HS-27A (cell line): ENCODE measurements at regions not wholly inside any gene's neighbourhood (a gene's known extent, or its start where the extent isn't known, plus 50 kb on each side); places are given as distances from the start of the nearest gene placed in this dataset.
"Not testable (repeated sequence)": the region's sequence is repeated elsewhere in the genome, so short reads cannot be mapped to it uniquely, and the experiment has no call there.

ENCODE experiments used
- DNase-seq: peaks from one replicate; pipeline ENCODE4 v3.0.0-alpha.2; 2012; ENCODE audit warnings: low read depth, missing footprints

DNA sequence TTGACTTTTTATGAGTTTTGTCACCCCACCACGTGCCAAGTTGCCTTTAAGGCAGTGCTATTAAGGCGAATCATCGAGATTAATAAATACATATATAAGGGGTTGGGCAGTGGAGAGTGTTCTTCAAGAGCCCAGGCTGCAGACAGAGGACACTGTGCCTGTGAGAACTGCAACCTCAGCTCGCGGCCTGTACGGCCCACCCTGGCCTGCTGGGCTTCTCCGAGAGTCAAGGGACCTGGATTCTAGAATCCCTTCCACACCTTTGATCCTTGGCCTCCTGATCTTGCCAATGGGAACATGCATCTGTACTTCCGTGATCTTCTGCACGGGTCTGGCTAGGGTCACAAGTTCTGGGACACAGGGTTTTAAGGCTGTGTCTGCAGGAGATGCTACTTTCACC lies 54.5 kb downstream of the IRX5 start:
- DNase-seq = no peak

DNA sequence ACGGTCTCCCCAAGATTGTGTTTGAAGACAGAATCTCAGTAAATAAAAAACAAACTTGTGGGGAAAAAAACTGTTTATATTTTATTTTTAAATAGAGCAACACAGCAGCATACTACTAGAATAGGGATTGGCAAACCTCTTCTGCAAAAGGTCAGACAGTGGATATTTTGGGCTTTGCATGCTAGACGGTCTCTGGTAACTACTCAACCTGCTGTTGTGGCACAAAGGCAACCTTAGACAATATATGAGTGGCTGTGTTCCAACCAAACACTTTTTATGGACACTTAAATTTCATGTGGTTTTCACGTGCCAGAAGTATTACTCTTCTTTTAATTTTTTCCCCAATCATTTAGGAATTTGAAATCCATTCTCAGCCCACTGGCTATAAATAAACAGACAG lies 55.0 kb downstream of the IRX5 start:
- no peak for DNase-seq

DNA sequence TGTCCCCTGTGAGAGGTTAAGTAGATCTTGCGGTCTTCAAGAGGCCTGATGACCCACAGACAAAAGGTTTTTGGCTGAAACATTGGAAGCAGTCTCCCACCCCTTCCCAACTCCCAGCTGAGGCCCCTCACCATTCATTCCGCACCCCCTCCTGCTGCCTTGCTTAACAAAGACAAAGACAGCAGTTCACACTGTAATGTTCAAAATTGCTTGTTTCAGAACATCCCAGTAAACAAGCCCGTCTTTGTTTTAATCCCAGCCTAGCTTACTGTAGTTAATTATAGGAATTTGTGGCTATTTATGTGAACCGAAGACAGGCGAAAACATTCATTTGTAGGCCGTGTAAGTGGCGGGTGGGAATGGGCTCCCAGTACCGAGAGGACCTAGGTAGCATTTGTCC lies 55.7 kb downstream of the IRX5 start:
- DNase-seq = no peak

DNA sequence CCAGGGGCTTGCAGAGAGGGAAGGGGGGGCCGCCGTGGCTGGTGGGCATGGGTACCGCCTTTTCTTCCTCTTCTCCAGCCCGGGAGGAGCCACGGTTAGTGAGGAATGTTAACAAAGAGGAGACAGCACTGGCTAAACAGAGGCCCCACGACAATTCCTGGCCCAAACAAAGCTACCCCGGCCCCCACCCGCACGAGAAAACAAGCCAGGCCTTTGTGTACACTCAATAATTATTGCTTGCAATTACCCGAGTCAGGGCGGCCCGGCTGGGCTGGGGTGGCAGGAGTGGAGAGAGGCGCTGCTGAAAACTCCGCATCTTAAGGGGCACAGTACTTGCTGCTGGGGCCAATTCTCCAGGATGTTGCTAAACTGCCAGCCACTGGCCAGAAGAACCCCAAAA lies 56.4 kb downstream of the IRX5 start:
- no peak for DNase-seq

DNA sequence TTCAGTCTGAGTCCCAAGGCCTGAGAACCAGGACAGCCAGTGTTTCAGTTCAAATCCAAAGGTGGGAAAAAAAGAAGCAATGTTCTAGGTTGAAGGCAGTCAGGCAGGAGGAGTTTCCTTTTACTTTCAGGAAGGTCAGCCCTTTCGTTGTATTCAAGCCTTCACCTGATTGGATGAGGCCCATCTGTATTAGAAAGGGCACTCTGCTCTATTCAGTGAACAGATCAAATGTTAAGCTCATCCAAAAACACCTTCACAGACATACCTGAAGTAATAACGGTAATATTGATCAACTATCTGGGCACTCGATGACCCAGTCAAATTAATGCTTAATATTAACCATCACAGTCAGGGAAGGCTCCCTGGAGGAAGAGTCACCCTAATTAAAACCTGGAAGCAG lies 60.9 kb downstream of the IRX5 start:
- no peak for DNase-seq

DNA sequence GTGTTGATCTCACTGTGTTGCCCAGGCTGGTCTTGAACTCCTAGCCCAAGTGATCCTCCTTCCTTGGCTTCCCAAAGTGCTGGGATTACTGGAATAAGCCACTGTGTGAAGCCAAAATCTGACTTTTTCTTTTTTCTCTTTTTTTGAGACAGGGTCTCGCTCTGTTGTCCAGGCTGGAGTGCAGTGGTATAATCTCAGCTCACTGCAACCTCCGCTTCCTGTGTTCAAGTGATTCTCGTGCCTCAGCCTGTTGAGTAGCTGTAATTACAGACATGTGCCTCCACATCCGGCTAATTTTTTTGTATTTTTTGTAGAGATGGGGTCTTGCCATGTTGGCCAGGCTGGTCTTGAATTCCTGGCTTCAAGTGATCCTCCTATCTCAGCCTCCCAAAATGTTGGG lies 61.3 kb downstream of the IRX5 start:
- not testable (repeated sequence) for DNase-seq

DNA sequence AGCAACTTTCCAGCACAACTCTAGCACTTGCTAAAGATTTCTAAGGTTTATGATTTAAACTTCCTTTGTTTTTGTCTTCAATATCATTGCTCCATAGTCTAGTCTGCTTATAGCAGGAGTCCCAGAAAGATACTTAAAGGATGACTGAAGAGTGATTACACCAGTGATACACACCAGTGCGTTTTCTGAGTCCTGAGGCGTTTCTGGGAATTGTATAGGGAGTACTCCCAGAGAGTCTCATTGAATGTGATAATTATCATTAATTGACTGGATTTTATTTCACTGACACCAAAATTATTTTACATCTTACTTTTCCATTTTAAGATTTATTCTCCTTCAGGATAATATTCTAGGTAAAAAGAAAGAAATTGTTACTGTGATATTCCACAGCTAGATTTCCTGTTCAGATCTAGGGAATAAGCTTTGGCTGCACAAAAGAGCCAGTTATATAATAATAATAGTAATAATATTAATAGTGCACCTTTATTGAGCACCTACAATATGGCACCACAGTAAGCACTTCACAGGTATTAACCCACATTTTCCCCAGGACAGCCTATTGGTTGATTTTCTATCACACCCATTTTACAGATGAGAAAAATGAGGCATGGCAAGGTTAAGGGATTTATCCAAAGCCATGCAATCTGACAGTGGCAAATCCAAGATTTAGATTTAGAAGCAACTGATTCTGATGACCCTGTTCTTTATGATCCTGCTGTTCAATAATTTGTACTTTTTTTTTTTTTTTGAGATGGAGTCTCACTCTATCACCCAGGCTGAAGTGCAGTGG lies 62.6 kb downstream of the IRX5 start:
- DNase-seq = no peak

DNA sequence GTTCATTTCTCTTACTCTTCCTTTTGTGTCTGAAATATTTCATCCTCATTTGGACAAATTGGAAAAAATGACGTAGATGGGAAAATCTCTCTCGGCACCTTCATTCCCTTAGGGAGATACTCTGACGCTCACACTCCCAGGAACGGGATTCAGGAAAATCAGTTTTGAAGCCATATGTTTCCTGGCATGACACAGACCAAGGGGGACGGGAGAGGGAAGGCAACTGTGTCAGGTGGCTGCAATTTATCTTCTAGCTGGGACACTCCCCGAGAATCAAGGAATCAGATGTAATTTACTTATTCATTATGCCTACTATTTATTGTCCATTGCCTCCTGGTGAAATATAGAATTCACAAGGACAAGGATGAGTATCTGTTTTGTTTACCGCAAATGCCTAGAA lies 65.5 kb downstream of the IRX5 start:
- DNase-seq = no peak

DNA sequence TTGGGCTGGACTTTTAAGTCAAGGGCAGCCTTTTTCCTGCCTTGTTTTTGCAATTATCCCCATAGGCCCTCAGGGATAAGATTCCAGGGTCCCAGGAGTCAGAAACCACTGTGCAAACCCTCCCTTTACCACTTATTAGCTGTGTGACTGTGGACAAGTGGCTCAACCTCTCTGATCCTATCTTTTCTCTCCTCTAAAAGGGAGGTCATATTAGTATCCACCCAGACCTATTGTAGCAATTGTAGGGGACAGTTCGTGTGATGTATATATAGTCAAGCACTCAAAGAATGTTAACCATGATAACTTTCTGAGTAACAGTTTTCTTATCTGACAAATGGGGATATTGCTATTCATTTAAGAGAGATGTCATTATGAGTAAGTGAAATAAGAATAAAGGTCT lies 68.2 kb downstream of the IRX5 start:
- no peak for DNase-seq

DNA sequence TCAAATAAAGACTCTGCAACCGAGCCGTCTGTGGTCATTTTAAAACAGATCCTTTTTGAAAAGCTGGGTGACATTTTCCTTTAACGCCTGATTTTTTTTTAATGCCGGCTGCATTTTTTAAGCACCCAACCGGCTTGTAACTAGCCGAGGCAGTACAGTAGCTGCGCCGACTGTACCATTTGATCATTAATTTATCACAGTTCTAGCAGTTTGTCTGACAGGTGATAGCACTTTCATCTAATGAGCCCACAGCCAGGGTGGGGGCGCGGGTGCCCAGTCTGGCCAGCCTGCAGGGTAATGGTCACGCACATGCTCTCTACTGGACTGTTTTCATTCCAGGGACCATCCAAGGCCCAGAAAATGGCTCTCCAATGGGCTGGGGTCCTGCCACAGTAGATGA lies 68.8 kb downstream of the IRX5 start:
- no peak for DNase-seq

DNA sequence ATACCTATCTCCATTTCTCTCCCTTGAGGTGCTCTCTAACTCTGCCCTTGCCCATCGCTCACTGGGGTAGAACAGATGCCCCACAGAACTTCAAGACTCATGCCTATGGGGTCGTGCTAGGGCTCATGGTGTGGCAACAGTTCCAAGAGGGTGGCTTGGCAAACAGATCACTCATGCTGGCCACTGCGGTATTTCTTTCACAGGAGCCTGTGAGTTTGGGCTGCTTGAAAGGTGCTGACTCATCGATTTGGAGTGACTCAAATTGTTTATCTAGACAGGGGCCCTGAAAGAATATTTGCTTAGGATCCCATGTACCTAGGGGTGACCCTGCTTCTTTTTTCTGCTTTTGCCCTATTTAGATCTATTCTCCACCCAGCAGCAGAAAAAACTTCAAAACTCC lies 69.9 kb downstream of the IRX5 start:
- DNase-seq = no peak

DNA sequence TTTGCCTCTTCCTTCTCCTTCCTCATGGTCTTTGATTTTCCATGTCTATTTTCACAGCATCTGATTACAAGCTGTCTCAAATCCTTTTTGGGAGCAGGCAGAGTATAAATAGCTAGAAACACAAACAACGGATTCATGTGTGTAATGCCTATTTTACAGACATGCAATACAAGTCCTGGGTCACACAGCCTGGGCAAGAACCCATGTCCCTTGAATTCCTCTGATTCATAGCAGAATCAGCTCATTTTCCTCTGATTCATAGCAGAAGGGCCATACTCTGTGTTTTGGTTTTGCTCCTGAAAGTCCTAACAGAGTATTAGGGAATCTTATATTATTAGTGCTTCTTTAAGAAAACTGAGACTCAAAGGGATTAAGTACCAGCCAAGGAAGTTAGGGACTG lies 71.3 kb downstream of the IRX5 start:
- DNase-seq = no peak

DNA sequence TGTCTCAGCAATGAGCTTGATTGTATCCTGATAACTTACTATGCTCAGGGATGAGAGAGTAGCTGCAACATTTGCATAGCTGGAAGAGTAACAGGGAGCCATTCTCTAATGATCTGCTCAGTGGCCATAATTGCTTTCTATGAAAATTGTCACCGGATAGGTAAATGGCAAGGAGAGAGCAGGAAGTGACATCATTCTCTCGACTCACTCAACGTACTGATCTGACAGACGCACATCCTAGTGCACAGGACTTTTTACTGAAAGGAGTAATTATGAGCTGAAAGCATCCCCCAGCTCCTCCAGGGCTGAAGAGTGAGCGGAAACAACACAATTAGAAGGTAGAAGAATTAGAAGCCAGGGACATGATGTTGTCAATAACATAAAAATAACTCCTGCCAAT lies 71.8 kb downstream of the IRX5 start:
- no peak for DNase-seq

DNA sequence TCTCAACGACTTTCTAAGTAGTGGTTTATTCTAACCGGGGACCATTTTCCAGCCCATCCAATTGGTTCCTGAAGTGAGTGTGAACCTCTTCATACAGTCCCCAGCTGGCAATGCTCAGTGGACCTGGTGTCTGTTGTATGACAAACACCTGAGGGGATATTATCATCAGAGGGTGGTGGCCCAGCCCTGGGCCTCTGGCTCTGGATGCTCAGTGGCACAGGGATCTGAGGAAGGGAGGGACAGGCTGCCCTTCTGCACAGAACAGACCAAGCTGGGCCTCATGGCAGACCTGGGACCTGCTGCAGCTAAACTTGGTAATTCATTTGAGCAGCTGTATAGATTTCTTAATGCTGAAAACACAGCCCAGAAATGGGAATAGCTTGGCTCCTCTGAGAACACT lies 72.6 kb downstream of the IRX5 start:
- DNase-seq = no peak

DNA sequence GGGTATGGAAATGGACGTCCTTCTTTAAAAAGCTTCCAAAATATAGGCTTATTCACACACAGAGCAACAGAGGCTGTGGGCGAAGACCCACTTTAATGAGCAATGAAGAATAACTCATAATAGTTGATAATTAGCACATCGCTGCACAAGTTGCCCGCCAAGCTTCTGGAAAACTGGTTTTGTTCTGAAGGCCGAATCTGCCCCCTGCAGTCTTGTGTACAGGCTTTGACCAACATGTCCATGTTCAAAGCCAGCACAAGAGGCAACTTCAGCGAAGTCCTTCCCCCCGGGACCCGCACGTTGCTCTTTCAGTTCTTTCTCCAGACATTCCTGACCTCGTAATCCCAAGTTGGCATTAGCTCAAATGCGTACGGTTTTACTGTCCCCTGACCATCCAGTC lies 73.3 kb downstream of the IRX5 start:
- DNase-seq = no peak

DNA sequence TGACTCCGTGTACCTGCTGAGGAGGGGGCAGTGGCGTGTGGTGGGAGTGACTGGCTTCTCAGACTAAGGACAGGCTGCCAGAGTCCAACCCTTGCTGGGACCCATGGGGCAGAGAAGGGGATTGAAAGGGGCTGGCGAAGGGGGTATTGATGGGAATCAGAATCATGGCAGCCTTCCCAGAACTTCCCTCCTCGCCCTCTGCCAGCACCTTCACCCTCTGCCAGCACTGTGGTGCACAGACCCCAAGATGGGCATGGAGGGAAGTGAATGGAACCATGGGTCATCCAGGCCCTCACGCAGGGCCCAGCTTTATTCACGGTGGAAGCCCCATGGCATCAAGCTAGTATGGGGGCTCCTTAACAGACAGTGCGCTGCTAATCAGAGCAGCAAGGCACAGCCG lies 76.8 kb downstream of the IRX5 start:
- no peak for DNase-seq

DNA sequence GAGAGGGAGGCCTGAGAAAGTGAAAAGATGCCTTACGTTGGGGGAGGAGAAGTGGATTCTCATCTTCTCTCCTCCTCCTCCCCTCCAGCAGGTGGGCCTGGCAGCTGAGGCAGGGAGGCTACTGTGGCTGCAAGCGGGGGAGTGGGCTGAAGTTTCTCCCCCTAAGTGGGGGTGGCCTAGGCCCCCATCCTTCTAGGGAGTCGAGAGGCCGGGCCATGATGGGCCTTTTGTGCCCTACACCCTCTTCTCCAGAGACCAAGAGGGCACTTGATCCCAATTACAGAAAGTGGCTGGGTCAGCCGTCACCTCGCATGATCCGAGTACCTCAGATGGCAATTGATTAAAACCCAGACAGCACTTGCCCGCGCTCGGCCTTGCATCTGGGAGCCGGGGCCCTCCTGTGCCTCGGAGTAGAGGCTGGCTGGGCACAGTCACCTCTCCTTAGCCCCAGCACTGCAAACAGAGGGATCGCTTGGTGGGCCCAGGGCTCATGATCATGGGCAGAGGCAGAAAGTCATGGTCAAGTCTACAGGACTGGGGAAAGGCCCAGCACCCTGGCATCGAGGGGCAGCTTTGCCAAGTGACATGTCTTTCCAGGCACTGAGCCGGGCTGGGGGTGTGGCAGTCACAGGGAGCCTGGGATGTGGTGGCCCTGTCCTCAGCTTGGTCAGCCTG lies 78.3 kb downstream of the IRX5 start:
- no peak for DNase-seq

DNA sequence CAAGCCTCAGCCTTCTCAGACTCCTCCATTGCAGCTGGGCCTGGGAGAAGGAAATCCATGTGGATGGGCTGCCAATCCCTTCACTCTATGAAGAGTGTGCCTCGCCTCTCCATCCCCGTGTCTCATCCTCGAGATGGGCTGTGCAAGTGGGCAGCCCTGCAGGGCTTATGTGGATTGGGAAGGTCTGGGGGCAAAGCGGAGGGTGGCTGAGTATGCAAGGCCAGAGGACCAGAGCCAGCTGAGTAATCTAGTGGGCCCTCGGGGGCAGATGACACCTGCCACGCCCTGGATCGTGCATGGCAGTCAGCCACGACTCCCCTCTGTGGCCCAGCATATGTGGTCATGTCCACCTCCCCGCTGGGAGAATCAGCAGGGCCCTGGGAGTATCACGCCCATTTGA lies 78.9 kb downstream of the IRX5 start:
- no peak for DNase-seq

DNA sequence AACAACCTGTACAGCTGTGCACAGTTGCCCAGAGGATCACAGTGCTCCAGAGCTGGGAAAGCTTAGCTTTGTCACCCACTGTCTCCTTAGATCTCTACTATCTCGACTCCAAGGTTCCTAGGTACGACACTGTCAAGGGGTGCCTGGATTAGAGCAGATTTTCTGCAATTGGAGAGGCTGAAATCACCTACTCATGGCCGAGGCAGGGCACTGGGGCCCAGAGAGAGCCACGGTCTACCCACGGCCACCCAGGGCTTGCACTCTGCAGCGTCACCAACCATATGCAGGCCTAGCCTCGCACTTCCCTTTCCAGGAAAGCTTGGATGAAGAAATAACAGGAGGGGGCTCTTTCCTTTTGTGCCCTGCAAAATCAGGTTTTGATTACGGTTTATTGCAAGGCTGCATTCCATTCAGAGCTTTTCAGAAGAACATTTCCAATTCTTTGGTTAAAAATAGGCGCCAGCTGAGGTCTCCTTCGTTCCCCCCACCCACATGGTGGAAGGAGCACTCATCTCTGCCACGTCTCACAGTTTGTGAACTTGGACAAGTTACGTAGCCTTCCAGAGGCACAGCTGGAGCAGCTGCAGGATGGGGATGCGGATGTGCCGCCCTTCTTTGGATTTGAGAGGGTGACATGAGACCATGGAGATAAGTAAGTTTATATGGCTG lies 80.0 kb downstream of the IRX5 start:
- no peak for DNase-seq

DNA sequence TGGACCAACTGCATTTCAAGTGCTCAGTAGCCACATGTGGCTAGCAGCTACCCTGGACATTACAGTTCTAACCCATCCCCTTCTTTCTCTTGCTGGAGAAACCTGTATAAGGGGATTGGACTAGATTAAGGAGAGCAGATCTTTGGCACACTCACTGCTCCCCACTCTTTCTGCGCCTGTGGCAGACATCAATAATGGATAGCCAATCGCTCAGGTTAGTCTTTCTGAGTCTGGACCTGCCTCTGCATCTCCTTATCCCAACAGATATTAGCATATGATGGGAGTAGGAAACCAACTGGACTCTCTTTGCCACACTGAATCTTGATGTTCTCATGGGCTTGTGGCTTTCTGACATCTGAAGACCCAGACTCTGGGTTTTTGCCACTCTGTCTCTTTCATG lies 81.7 kb downstream of the IRX5 start:
- no peak for DNase-seq

DNA sequence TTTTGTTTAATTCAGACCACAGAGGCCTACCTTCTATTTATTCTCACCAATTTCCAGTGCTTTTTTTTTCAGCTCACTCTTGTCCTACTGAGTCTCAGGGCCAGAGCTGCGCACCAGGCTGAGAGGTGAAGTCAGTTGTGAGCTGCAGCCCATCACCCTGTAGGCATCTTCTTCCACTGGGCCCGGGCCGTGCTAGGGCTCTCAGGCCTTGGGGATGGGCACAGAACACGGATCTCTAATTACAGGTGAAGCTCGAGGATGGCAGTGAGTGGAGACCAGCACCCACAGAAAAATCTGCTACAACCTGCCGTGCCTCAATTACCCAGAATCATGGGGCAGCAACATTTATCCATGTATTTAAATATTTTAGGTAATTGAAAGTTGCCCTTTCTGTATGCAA lies 82.1 kb downstream of the IRX5 start:
- DNase-seq = no peak

DNA sequence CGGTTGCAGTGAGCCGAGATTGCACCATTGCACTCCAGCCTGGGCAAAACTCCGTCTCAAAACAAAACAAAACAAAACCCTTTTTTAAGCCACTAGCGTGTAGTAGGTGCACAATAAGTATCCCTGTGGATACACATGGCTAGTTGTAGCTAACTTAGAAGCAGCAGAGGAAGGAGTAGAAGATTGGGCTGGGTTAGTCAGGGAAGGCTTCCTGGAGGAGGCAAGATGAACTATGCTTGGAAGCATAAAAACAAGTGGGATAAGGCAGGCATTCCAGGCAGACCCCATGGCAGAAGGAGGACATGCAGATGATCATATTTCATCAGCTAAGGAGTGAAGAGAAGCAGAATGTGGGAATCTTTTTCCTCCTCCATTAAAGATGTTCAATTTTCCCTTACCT lies 83.4 kb downstream of the IRX5 start:
- DNase-seq = no peak

DNA sequence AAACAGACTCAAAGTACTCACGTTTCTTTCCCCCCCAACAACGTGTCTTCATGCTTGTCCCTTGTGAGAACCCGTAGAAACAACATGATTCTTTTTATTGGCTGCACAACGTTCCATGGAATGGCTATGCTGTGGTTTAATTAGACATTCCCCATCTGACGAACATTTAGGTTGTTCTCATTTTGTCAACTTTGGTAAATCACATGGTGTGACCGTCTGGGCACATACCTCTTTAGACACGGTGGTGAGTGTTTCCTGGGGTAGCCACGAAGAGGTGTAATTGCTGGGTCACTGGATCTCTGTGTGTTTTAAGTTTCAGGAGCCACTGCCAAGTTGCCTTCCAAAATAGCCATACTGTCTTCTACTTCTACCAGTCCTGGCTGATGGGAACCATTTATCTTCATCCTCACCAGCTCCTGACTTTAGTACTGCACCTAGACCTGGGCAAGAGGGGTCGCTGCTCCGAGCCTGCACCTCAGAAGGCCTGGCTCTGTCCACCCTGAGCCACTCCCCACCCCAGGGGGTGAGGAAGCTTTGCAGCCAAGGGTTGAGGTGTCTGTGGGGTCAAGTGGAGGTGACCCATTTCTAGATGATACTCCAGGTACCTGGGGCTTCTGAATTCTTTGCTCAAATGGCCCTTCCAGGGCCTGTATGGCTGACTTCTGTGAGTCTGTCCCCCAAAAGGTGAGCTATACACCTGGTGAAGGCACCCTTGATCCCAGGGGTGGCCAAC lies 84.7 kb downstream of the IRX5 start:
- no peak for DNase-seq
